Lower leg skin (tissue), 4 donors: ENCODE measurements at regions not wholly inside any gene's neighbourhood (a gene's known extent, or its start where the extent isn't known, plus 50 kb on each side); places are given as distances from the start of the nearest gene placed in this dataset.

Experiments
- DNase-seq, 2 donors: peaks; one replicate each; pipeline ENCODE4 v3.0.0-alpha.2; 2019; ENCODE audit warnings: low spot score in 2 of 2
- H3K4me3 ChIP-seq: fragments of 200-600 bp; sonication (generic); 2 replicates; pipeline ENCODE4 v1.5.1; 2017; ENCODE audit warnings: mild to moderate bottlenecking, low read depth; ENCODE audit not compliant: poor library complexity, severe bottlenecking
- CTCF ChIP-seq, 3 donors: fragments of 450-650 bp; IDR thresholded peaks; one replicate each; pipeline ENCODE4 v1.5.1; 2016; ENCODE audit warnings: antibody characterized with exemption in 3 of 3, mild to moderate bottlenecking in 3 of 3, moderate library complexity in 2 of 3
- POLR2A ChIP-seq, 2 donors: fragments of 450-650 bp; IDR thresholded peaks; one replicate each; pipeline ENCODE4 v1.6.1; 2016 to 2017; ENCODE audit warnings: antibody characterized with exemption in 2 of 2, mild to moderate bottlenecking in 1 of 2, moderate library complexity in 1 of 2
- WGBS, 2 donors: methylation state at CpG; one replicate each; pipeline ENCODE4 v1.1.5; 2018; 5-methylcytosine and 5-hydroxymethylcytosine counted together
- intact Hi-C: fragments of 100-400 bp; cut with DNase I; formaldehyde crosslinking; loops from one replicate; pipeline ENCODE4 v1.15.0; 2023; ENCODE audit warnings: low total_unique reads

DNA sequence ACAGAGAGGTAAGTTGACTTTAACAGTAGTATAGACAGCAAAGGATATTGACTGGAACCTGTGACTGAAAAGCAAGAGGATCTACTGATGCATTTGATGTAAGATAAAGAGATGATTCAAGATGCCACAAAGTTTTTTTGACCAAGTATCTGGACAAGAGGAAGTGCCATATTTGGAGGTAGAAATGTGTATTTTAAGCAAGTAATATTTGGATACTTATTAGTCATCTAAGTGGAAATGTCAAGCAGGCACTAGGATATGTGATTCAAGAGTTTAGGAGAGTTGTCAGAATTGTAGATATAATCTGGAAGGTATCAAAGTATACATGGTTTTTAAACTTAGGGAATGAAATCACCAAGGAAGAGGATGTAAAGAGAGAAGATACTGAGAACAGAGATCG, 686.1 kb upstream of the CHD1 start:
- no peak for TF ChIP-seq CTCF (IDR thresholded peaks at IDR 0.05)
- intact Hi-C loops: no loop called here
- H3K4me3 ChIP-seq: no peak overlapping the region
- no peak for DNase-seq
- WGBS, 2 donors: 81% methylated on average over 1 of the region's 1 CpG

- intact Hi-C loops: no loop called here
- DNase-seq: no peak
- TF ChIP-seq CTCF (IDR thresholded peaks at IDR 0.05) (no peak), POLR2A (IDR thresholded peaks at IDR 0.05) (no peak)
- no peak overlapping the region for H3K4me3 ChIP-seq
These were observed 678.3 kb upstream of the CHD1 start for GRCh38 chr5:99607124-99607523.

DNA sequence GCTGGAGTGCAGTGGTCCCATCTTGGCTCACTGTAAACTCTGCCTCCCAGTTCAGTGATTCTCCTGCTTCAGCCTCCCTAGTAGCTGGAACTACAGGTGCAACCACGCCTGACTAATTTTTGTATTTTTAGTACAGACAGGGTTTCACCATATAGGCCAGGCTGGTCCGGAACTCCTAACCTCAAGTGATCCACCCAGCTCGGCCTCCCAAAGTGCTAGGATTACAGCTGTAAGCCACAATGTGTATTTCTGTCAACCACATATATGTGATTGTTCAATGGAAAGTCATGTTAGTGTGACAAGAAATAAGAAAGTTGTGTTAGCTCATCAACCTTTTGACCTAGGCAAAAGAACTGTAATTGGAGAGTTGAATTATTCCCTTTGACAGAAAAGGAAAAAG, 677.1 kb upstream of the CHD1 start:
- 85 to 94% methylated on average over 3 of the region's 3 CpGs for WGBS, 2 donors
- H3K4me3 ChIP-seq: no peak overlapping the region
- no peak for DNase-seq
- intact Hi-C loops: no loop called here
- no peak for TF ChIP-seq CTCF (IDR thresholded peaks at IDR 0.05)
- no peak for TF ChIP-seq POLR2A (IDR thresholded peaks at IDR 0.05)

- no peak for DNase-seq
- no peak overlapping the region for H3K4me3 ChIP-seq
- TF ChIP-seq CTCF (IDR thresholded peaks at IDR 0.05): no peak
- TF ChIP-seq POLR2A (IDR thresholded peaks at IDR 0.05): no peak
- WGBS, 2 donors: 71 to 95% methylated on average over 1 of the region's 1 CpG
- intact Hi-C loops: no loop called here
These were observed 672.1 kb upstream of the CHD1 start for GRCh38 chr5:99600952-99601351.

GRCh38 chr5:99590806-99591205, 662.0 kb upstream of the CHD1 start:
- TF ChIP-seq POLR2A (IDR thresholded peaks at IDR 0.05): no peak
- TF ChIP-seq CTCF (IDR thresholded peaks at IDR 0.05): no peak
- intact Hi-C loops: no loop called here
- DNase-seq: no peak
- no peak overlapping the region for H3K4me3 ChIP-seq
- 48 to 61% methylated on average over 1 of the region's 1 CpG for WGBS, 2 donors

DNA sequence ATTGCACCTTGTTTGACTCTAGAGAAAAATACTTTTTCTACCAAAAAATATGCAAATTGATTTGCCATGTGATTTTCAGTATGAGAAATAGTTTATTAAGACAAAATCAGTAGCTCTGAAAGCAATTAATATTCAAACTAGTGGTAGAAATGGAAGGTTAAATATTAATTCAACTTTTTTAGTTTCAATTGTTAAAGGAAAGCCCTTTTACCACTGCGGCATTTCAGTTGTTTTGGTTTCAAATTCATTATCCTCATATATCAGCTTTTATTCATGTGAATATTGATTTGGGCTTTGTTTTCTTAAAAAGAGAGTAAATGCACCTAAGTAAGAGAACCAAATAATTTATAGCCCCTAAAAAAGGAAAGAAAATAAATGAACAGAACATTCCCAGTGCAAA, 660.6 kb upstream of the CHD1 start:
- DNase-seq: no peak
- TF ChIP-seq CTCF (IDR thresholded peaks at IDR 0.05) (no peak), POLR2A (IDR thresholded peaks at IDR 0.05) (no peak)
- intact Hi-C loops: no loop called here
- no peak overlapping the region for H3K4me3 ChIP-seq
- 92 to 98% methylated on average over 1 of the region's 1 CpG for WGBS, 2 donors
